ENCODE measurements at regions not wholly inside any gene's neighbourhood (a gene's known extent, or its start where the extent isn't known, plus 50 kb on each side); places are given as distances from the start of the nearest gene placed in this dataset.

GRCh38 chr3:175885231-175885766, 1026.2 kb downstream of the NAALADL2 start:
- peak; percentile 43 for DNase-seq (ENCODE audit: low read depth)

- peak; percentile 21 for DNase-seq (ENCODE audit: low read depth)
Observed at GRCh38 chr3:175879417-175879816, 1020.3 kb downstream of the NAALADL2 start.

- DNase-seq (ENCODE audit: low read depth): no peak
Observed at GRCh38 chr3:175869404-175869803, 1010.3 kb downstream of the NAALADL2 start.

GRCh38 chr3:175868626-175869025, 1009.5 kb downstream of the NAALADL2 start:
- no peak for DNase-seq (ENCODE audit: low read depth)

GRCh38 chr3:175865724-175866123, 1006.6 kb downstream of the NAALADL2 start:
- no peak for DNase-seq (ENCODE audit: low read depth)

GRCh38 chr3:175861916-175862315, 1002.8 kb downstream of the NAALADL2 start:
- no peak for DNase-seq (ENCODE audit: low read depth)

Small RNA genes lying in the stretch of these regions (microRNA-seq; reads per million reads assigned to microRNA genes)
- gene MIR7977: 0.65 reads per million
